ENCODE measurements at regions not wholly inside any gene's neighbourhood (a gene's known extent, or its start where the extent isn't known, plus 50 kb on each side); places are given as distances from the start of the nearest gene placed in this dataset.
A peak's percentile ranks its signal among the peaks of the same experiment; 100 is the strongest.

GRCh38 chr4:133943081-133943480 lies 258.5 kb downstream of the PABPC4L start:
- Histone ChIP-seq H3K9me3 (ENCODE audit: low read length) (no peaks in the 10 kb centered on the region), H3K27me3 (ENCODE audit: low read length) (no peaks in the 10 kb centered on the region), H3K4me2 (ENCODE audit: low read length) (no peak overlapping the region), H3K79me2 (ENCODE audit: low read length) (no peaks in the 10 kb centered on the region), H2AFZ (ENCODE audit: low read length) (no peak overlapping the region), H3K4me1 (ENCODE audit: insufficient read depth, low read length) (no peaks in the 10 kb centered on the region), H3K36me3 (ENCODE audit: low read depth, low read length) (no peaks in the 10 kb centered on the region), H3K9ac (ENCODE audit: low read length) (no peak overlapping the region), H3K4me3 (ENCODE audit: low read length) (no peak overlapping the region), H3K27ac (ENCODE audit: low read length) (no peak overlapping the region), H4K20me1 (ENCODE audit: low read length) (no peaks in the 10 kb centered on the region), H3K9me2 (replicated peaks; ENCODE audit: low read length) (no peaks in the 10 kb centered on the region), H3F3A (ENCODE audit: low read length, unreplicated experiment) (no peaks in the 10 kb centered on the region)
- TF ChIP-seq EZH2phosphoT487 (IDR thresholded peaks at IDR 0.05; ENCODE audit: borderline replicate concordance, low read length) (no peak), CTCF (conservative IDR thresholded peaks at IDR 0.05; ENCODE audit: low read depth, low read length) (no peak), EZH2 (IDR thresholded peaks at IDR 0.05; ENCODE audit: low read length, unreplicated experiment) (no peak)
- DNase-seq (no peak), ATAC-seq (no peak)
- intact Hi-C loops (cut with micrococcal nuclease) = no loop called here
- CTCF ChIA-PET = no interaction called here
- BruUV-seq (replicated peaks) = no TSS peak
- POLR2A ChIA-PET (ENCODE audit: unreplicated experiment) = no interaction called here

- TF ChIP-seq EZH2phosphoT487 (IDR thresholded peaks at IDR 0.05; ENCODE audit: borderline replicate concordance, low read length) = no peak
- TF ChIP-seq EZH2 (IDR thresholded peaks at IDR 0.05; ENCODE audit: low read length, unreplicated experiment) = no peak
- no peak for TF ChIP-seq CTCF (conservative IDR thresholded peaks at IDR 0.05; ENCODE audit: low read depth, low read length)
- Histone ChIP-seq H3K27ac (ENCODE audit: low read length) (no peak overlapping the region), H3K27me3 (ENCODE audit: low read length) (no peaks in the 10 kb centered on the region), H3K9ac (ENCODE audit: low read length) (no peak overlapping the region), H4K20me1 (ENCODE audit: low read length) (no peaks in the 10 kb centered on the region), H2AFZ (ENCODE audit: low read length) (no peak overlapping the region), H3K4me3 (ENCODE audit: low read length) (no peak overlapping the region), H3F3A (ENCODE audit: low read length, unreplicated experiment) (no peaks in the 10 kb centered on the region), H3K9me2 (replicated peaks; ENCODE audit: low read length) (no peaks in the 10 kb centered on the region), H3K36me3 (ENCODE audit: low read depth, low read length) (no peaks in the 10 kb centered on the region), H3K9me3 (ENCODE audit: low read length) (no peaks in the 10 kb centered on the region), H3K79me2 (ENCODE audit: low read length) (no peaks in the 10 kb centered on the region), H3K4me2 (ENCODE audit: low read length) (no peak overlapping the region), H3K4me1 (ENCODE audit: insufficient read depth, low read length) (no peaks in the 10 kb centered on the region)
- CTCF ChIA-PET = no interaction called here
- DNase-seq (no peak), ATAC-seq (peak; percentile 35)
- intact Hi-C loops (cut with micrococcal nuclease) = no loop called here
- POLR2A ChIA-PET (ENCODE audit: unreplicated experiment) = no interaction called here
- no TSS peak for BruUV-seq (replicated peaks)
These were observed 263.5 kb downstream of the PABPC4L start for GRCh38 chr4:133938061-133938460.

- CTCF ChIA-PET = no interaction called here
- Histone ChIP-seq H3K4me1 (ENCODE audit: insufficient read depth, low read length) (no peaks in the 10 kb centered on the region), H4K20me1 (ENCODE audit: low read length) (no peaks in the 10 kb centered on the region), H3K4me2 (ENCODE audit: low read length) (no peak overlapping the region), H3K27ac (ENCODE audit: low read length) (no peak overlapping the region), H3K27me3 (ENCODE audit: low read length) (no peaks in the 10 kb centered on the region), H3K9me3 (ENCODE audit: low read length) (no peaks in the 10 kb centered on the region), H2AFZ (ENCODE audit: low read length) (no peak overlapping the region), H3K9me2 (replicated peaks; ENCODE audit: low read length) (no peaks in the 10 kb centered on the region), H3K79me2 (ENCODE audit: low read length) (no peaks in the 10 kb centered on the region), H3F3A (ENCODE audit: low read length, unreplicated experiment) (no peaks in the 10 kb centered on the region), H3K36me3 (ENCODE audit: low read depth, low read length) (no peaks in the 10 kb centered on the region), H3K4me3 (ENCODE audit: low read length) (no peak overlapping the region), H3K9ac (ENCODE audit: low read length) (no peak overlapping the region)
- intact Hi-C loops (cut with micrococcal nuclease) = loop anchor here (10.0 kb wide), 1 partner anchor 775 kb away; no protein-coding TSS in a partner anchor
- POLR2A ChIA-PET (ENCODE audit: unreplicated experiment) = no interaction called here
- TF ChIP-seq EZH2 (IDR thresholded peaks at IDR 0.05; ENCODE audit: low read length, unreplicated experiment) (no peak), CTCF (conservative IDR thresholded peaks at IDR 0.05; ENCODE audit: low read depth, low read length) (no peak), EZH2phosphoT487 (IDR thresholded peaks at IDR 0.05; ENCODE audit: borderline replicate concordance, low read length) (no peak)
- DNase-seq (no peak), ATAC-seq (no peak)
- BruUV-seq (replicated peaks) = no TSS peak
These were observed 271.9 kb downstream of the PABPC4L start for GRCh38 chr4:133929531-133930239.

Measured in PC-3 (cell line).